B cell (primary cell): ENCODE measurements at regions not wholly inside any gene's neighbourhood (a gene's known extent, or its start where the extent isn't known, plus 50 kb on each side); places are given as distances from the start of the nearest gene placed in this dataset.

Experiments used
- ATAC-seq: fragments of 200-7000 bp; cut with Tn5 transposase; one replicate; pipeline ENCODE4 v1.10.0; 2021; ENCODE audit warnings: low read depth, mild to moderate bottlenecking, moderate number of reproducible peaks, moderate library complexity
- CTCF ChIA-PET: fragments of 350-600 bp; sonication (Branson Sonifier 250); formaldehyde crosslinking; loops from one replicate; lab custom pipeline; 2021; ENCODE audit warnings: antibody characterized with exemption, inconsistent platforms; lab: Charles Lee
- POLR2A ChIA-PET: fragments of 350-600 bp; sonication (Branson Sonifier 250); formaldehyde crosslinking; loops from one replicate; lab custom pipeline; 2021; ENCODE audit warnings: antibody characterized with exemption; lab: Charles Lee
- DNase-seq: peaks from one replicate; pipeline ENCODE4 v3.0.0; 2013
- H2AFZ ChIP-seq: 2 replicates; pipeline ENCODE4 v1.6.1; 2012; ENCODE audit warnings: mild to moderate bottlenecking, low read depth, low read length; ENCODE audit not compliant: insufficient read depth, poor library complexity, severe bottlenecking
- H3K27ac ChIP-seq, 2 donors: 1 replicate in 1 of 2; 2 replicates in 1 of 2; pipeline ENCODE4 v1.5.1; 2012 to 2013; ENCODE audit warnings: low read length in 2 of 2, mild to moderate bottlenecking in 2 of 2, moderate library complexity in 1 of 2
- H3K27me3 ChIP-seq, 4 experiments: fragments of 200-600 bp in 1 of 4; sonication (generic) in 1 of 4; replicated peaks in 1 of 4; 1 replicate in 2 of 4; 2 replicates in 2 of 4; pipeline versions ENCODE4 v1.6.1 to v1.7.0; 2013 to 2016; ENCODE audit warnings: low read length in 3 of 4, mild to moderate bottlenecking in 2 of 4, mixed read lengths in 1 of 4, moderate library complexity in 1 of 4; ENCODE audit not compliant: insufficient read depth in 4 of 4, control insufficient read depth in 3 of 4; ENCODE audit errors: control extremely low read depth in 1 of 4
- H3K36me3 ChIP-seq, 2 experiments: replicated peaks in 1 of 2; 1 replicate in 1 of 2; 2 replicates in 1 of 2; pipeline versions ENCODE4 v1.6.1 to v1.7.1; 2013; ENCODE audit warnings: low read length in 1 of 2; ENCODE audit not compliant: insufficient read depth in 2 of 2, control insufficient read depth in 1 of 2; ENCODE audit errors: control extremely low read depth in 1 of 2, extremely low read depth in 1 of 2
- H3K4me1 ChIP-seq, 2 donors: fragments of 200-600 bp in 1 of 2; sonication (generic) in 1 of 2; 1 replicate in 1 of 2; 2 replicates in 1 of 2; pipeline versions ENCODE4 v1.5.1 to v1.6.1; 2013 to 2017; ENCODE audit warnings: low read length in 2 of 2; ENCODE audit not compliant: control insufficient read depth in 2 of 2, insufficient read depth in 2 of 2
- H3K4me2 ChIP-seq: replicated peaks from 2 replicates; pipeline ENCODE3; 2012; ENCODE audit warnings: mild to moderate bottlenecking, low read depth, low read length; ENCODE audit not compliant: poor library complexity, severe bottlenecking
- H3K4me3 ChIP-seq, 5 experiments: fragments of 200-600 bp in 1 of 5; sonication (generic) in 1 of 5; 1 replicate in 3 of 5; 2 replicates in 2 of 5; pipeline versions ENCODE4 v1.5.1 to v1.7.0; 2011 to 2016; ENCODE audit warnings: low read length in 4 of 5, mild to moderate bottlenecking in 4 of 5, low read depth in 2 of 5, control low read depth in 1 of 5, moderate library complexity in 1 of 5; ENCODE audit not compliant: insufficient read depth in 1 of 5; ENCODE audit errors: control extremely low read depth in 1 of 5, extremely low read depth in 1 of 5
- H3K79me2 ChIP-seq: fragments of 200-600 bp; sonication (generic); one replicate; pipeline ENCODE4 v1.6.0; 2016; ENCODE audit warnings: low read length; ENCODE audit not compliant: control insufficient read depth, insufficient read depth
- H3K9ac ChIP-seq: fragments of 200-600 bp; sonication (generic); 2 replicates; pipeline ENCODE4 v1.6.1; 2017; ENCODE audit warnings: mild to moderate bottlenecking, low read length, moderate library complexity
- H3K9me3 ChIP-seq, 3 donors: one replicate each; pipeline versions ENCODE4 v1.6.1 to v1.7.1; 2013; ENCODE audit warnings: low read length in 2 of 3; ENCODE audit not compliant: control insufficient read depth in 2 of 3, insufficient read depth in 1 of 3; ENCODE audit errors: control extremely low read depth in 1 of 3
- H4K20me1 ChIP-seq: 2 replicates; pipeline ENCODE4 v1.6.0; 2012; ENCODE audit warnings: mild to moderate bottlenecking, low read length; ENCODE audit not compliant: insufficient read depth, control insufficient read depth, poor library complexity, severe bottlenecking
- H3K27ac Mint-ChIP-seq: one replicate; pipeline ENCODE4 v1.8.0; 2021; ENCODE audit warnings: mixed read lengths
- H3K27me3 Mint-ChIP-seq: one replicate; pipeline ENCODE4 v1.8.0; 2021; ENCODE audit warnings: mixed read lengths
- H3K4me1 Mint-ChIP-seq: one replicate; pipeline ENCODE4 v1.8.0; 2021; ENCODE audit warnings: mixed read lengths
- H3K4me3 Mint-ChIP-seq: one replicate; pipeline ENCODE4 v1.8.0; 2021; ENCODE audit warnings: mixed read lengths
- H3K9me3 Mint-ChIP-seq: one replicate; pipeline ENCODE4 v1.8.0; 2022; ENCODE audit warnings: mixed read lengths; ENCODE audit not compliant: insufficient read depth
- CTCF ChIP-seq: fragments of 200-600 bp; IDR thresholded peaks from one replicate; pipeline ENCODE4 v1.8.0; 2022; ENCODE audit warnings: antibody characterized with exemption, mild to moderate bottlenecking
- EZH2 ChIP-seq: IDR thresholded peaks from 2 replicates; pipeline ENCODE4 v1.6.1; 2012; ENCODE audit warnings: borderline replicate concordance, low read depth, mild to moderate bottlenecking, moderate library complexity, low read length; ENCODE audit not compliant: insufficient read depth, poor library complexity, severe bottlenecking
- WGBS: methylation state at CpG from one replicate; pipeline ENCODE4 v1.1.5; 2013; ENCODE audit warnings: missing lambda C conversion rate; ENCODE audit not compliant: insufficient coverage; 5-methylcytosine and 5-hydroxymethylcytosine counted together
- intact Hi-C: fragments of 100-400 bp; cut with micrococcal nuclease; formaldehyde crosslinking; loops from one replicate; pipeline ENCODE4 v1.10.0; 2022

DNA sequence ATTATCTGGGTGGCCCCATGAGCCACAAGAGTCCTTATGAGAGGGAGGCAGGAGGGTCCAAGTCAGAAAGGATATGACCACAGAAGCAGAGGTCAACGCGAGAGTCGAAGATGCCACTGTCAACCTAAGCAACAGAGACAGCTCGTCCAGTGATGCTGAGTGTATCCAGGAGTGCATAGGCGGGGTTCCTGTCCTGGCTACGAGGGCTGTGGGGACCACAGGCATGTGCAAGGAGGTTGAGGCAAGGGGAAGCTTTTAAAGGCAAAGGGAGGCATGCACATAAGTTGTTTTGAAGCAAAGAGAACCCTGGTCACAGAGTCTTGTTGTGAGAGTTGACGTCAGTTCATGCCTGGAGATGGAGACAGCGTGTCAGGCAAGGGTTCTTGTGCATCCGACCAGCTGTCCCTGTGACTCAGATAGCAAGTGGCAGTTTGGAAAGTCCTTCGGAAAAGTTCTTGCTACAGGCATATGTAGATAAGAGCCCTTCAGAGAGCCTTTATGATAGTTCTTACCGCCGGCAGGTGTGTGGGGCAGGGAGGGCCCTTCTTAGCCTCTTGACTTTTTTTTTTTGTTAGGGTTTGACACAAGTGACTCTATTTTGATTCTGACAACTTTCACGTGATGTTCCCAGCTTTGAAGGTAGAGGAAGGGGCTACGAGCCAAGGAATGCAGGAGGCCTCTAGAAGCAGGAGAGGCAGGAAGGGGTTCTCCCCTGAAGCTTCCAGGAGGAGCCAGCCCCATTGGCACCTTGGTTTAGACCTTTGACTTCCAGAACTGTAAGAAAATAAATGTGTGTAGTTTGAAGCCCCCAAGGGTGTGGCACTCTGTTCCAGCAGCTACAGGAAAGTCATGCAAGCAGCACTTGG, 66.0 kb upstream of the FCN1 start:
- Mint-ChIP-seq H3K27me3 (peaks cover 8% of the 10 kb centered on the region), H3K9me3 (peaks cover 4% of the 10 kb centered on the region), H3K27ac (no peak overlapping the region), H3K4me3 (no peak overlapping the region), H3K4me1 (no peaks in the 10 kb centered on the region)
- no peak for DNase-seq
- Histone ChIP-seq H3K79me2 (no peaks in the 10 kb centered on the region), H3K27me3 (no peaks in the 10 kb centered on the region), H3K9me3 (peaks cover 0 to 36% (median 2%) of the 10 kb centered on the region in 3 donors), H3K4me3 (no peak overlapping the region), H4K20me1 (no peaks in the 10 kb centered on the region), H3K4me1 (no peaks in the 10 kb centered on the region), H2AFZ (no peak overlapping the region), H3K36me3 (no peaks in the 10 kb centered on the region), H3K9ac (no peak overlapping the region), H3K27ac (no peak overlapping the region), H3K4me2 (no peak overlapping the region)
- ChIA-PET POLR2A (no interaction called here), CTCF (interaction anchor here (1.0 to 1.3 kb wide), 3 partner anchors 286 to 534 kb away, joined by 3 to 5 read pairs (median 4); no protein-coding TSS in a partner anchor)
- WGBS, result 83% methylated on average over 14 of the region's 14 CpGs
- intact Hi-C loops, result loop anchor here (5.0 kb wide), 1 partner anchor 286 kb away; no protein-coding TSS in a partner anchor
- ATAC-seq, result no peak
- TF ChIP-seq EZH2 (no peak), CTCF (no peak)
